ENCODE measurements at regions not wholly inside any gene's neighbourhood (a gene's known extent, or its start where the extent isn't known, plus 50 kb on each side); places are given as distances from the start of the nearest gene placed in this dataset.

GRCh38 chr1:239742416-239743109 lies 349.1 kb upstream of the FMN2 start:
- H4K20me1 ChIP-seq (ENCODE audit: insufficient read depth, low read length): no peaks in the 10 kb centered on the region
- H4K8ac ChIP-seq (ENCODE audit: low read depth in 2 of 2, low read length in 2 of 2): no peak overlapping the region
- H2BK20ac ChIP-seq (ENCODE audit: low read depth, low read length): no peak overlapping the region
- no peak overlapping the region for H3K18ac ChIP-seq (ENCODE audit: low read depth, low read length)
- no TSS peak for BruUV-seq (replicated peaks)
- POLR2A ChIA-PET (ENCODE audit: unreplicated experiment): no interaction called here
- TF ChIP-seq CHD1 (IDR thresholded peaks at IDR 0.05; ENCODE audit: low read depth, low read length): no peak
- no peak for TF ChIP-seq ELK1 (IDR thresholded peaks at IDR 0.05; ENCODE audit: borderline replicate concordance, low read depth, low read length)
- TF ChIP-seq RCOR1 (IDR thresholded peaks at IDR 0.05; ENCODE audit: insufficient replicate concordance, low read length): no peak
- no peak for TF ChIP-seq RAD21 (IDR thresholded peaks at IDR 0.05; ENCODE audit: low read length)
- TF ChIP-seq BHLHE40 (IDR thresholded peaks at IDR 0.05; ENCODE audit: low read depth, low read length): no peak
- TF ChIP-seq POLR2A (IDR thresholded peaks at IDR 0.05; ENCODE audit: low read depth, low read length): no peak
- TF ChIP-seq MAZ (IDR thresholded peaks at IDR 0.05; ENCODE audit: borderline replicate concordance, low read depth, low read length): no peak
- no peak for TF ChIP-seq FOS (IDR thresholded peaks at IDR 0.05; ENCODE audit: low read depth, low read length)
- no peak for TF ChIP-seq CEBPB (IDR thresholded peaks at IDR 0.05; ENCODE audit: low read depth, low read length)
- TF ChIP-seq MXI1 (IDR thresholded peaks at IDR 0.05; ENCODE audit: borderline replicate concordance, low read depth, low read length): no peak
- TF ChIP-seq MAFK (IDR thresholded peaks at IDR 0.05; ENCODE audit: low read depth, low read length): no peak
- TF ChIP-seq SMC3 (IDR thresholded peaks at IDR 0.05; ENCODE audit: low read depth, low read length): no peak
- no peak for TF ChIP-seq NFE2L2 (IDR thresholded peaks at IDR 0.05; ENCODE audit: low read depth, low read length)
- TF ChIP-seq, protein P1, sequence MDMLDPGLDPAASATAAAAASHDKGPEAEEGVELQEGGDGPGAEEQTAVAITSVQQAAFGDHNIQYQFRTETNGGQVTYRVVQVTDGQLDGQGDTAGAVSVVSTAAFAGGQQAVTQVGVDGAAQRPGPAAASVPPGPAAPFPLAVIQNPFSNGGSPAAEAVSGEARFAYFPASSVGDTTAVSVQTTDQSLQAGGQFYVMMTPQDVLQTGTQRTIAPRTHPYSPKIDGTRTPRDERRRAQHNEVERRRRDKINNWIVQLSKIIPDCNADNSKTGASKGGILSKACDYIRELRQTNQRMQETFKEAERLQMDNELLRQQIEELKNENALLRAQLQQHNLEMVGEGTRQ (IDR thresholded peaks at IDR 0.05; ENCODE audit: low read depth, low read length): no peak
- no peak for TF ChIP-seq CTCF (conservative IDR thresholded peaks at IDR 0.05; ENCODE audit: low read depth, low read length)
- TF ChIP-seq RFX5 (IDR thresholded peaks at IDR 0.05; ENCODE audit: low read depth, low read length): no peak
- no peak overlapping the region for H4K5ac ChIP-seq (ENCODE audit: low read depth, low read length)
- H2BK15ac ChIP-seq (ENCODE audit: low read depth, low read length): no peak overlapping the region
- no peak overlapping the region for H3K4me3 ChIP-seq (ENCODE audit: insufficient read depth, low read depth, low read length)
- intact Hi-C loops (cut with micrococcal nuclease): no loop called here
- dilution Hi-C loops (cut with HindIII; ENCODE audit: low sequenced_read_pairs, unreplicated experiment): no loop called here
- no peaks in the 10 kb centered on the region for H3K27me3 ChIP-seq (ENCODE audit: control insufficient read depth, insufficient read depth, low read length)
- H3K4me2 ChIP-seq (ENCODE audit: low read depth, low read length): no peak overlapping the region
- no peak overlapping the region for H4K91ac ChIP-seq (ENCODE audit: insufficient read depth, low read depth, low read length)
- H3K9me1 ChIP-seq (ENCODE audit: insufficient read depth, low read length): no peaks in the 10 kb centered on the region
- no peak overlapping the region for H3K27ac ChIP-seq (ENCODE audit: insufficient read depth, low read length)
- no peak overlapping the region for H3K23ac ChIP-seq (ENCODE audit: low read depth, low read length)
- peaks cover 7% of the 10 kb centered on the region; the same call in 1 of the 2 replicates for H3K9me3 ChIP-seq (ENCODE audit: control insufficient read depth, insufficient read depth, low read length)
- no peaks in the 10 kb centered on the region for H3K4me1 ChIP-seq (ENCODE audit: control insufficient read depth, insufficient read depth, low read length)
- H3K4ac ChIP-seq (ENCODE audit: low read depth, low read length): no peak overlapping the region
- H2BK120ac ChIP-seq (ENCODE audit: low read depth, low read length): no peak overlapping the region
- no CpG with 5 or more reads among the region's 6 CpGs for WGBS, 2 experiments (ENCODE audit: extremely low coverage in 2 of 2, insufficient read length in 1 of 2)
- no peak overlapping the region for H2AFZ ChIP-seq (replicated peaks; ENCODE audit: low read length, poor library complexity)
- no peak overlapping the region for H3K14ac ChIP-seq (replicated peaks; ENCODE audit: low read depth, low read length)
- ATAC-seq (ENCODE audit: low read depth): no peak
- H3K79me1 ChIP-seq (ENCODE audit: low read depth in 1 of 2, low read length in 2 of 2): no peaks in the 10 kb centered on the region
- H3K9ac ChIP-seq (ENCODE audit: low read depth, low read length): no peak overlapping the region
- no peak overlapping the region for H3K56ac ChIP-seq (ENCODE audit: extremely low read depth, insufficient read depth, low read length)
- H2AK9ac ChIP-seq (replicated peaks; ENCODE audit: low read depth, low read length, poor library complexity): no peak overlapping the region
- H2BK5ac ChIP-seq (ENCODE audit: low read depth, low read length, poor library complexity, severe bottlenecking): no peak overlapping the region
- H3K36me3 ChIP-seq (ENCODE audit: control insufficient read depth, insufficient read depth, low read length): no peaks in the 10 kb centered on the region
- H2AK5ac ChIP-seq (ENCODE audit: low read depth, low read length): no peak overlapping the region
- CTCF ChIA-PET: no interaction called here
- in situ Hi-C loops (cut with MboI; ENCODE audit: low sequenced_read_pairs): no loop called here
- DNase-seq: no peak

All from IMR-90 (cell line).